IPS-NIHi11 (cell line): ENCODE measurements at regions not wholly inside any gene's neighbourhood (a gene's known extent, or its start where the extent isn't known, plus 50 kb on each side); places are given as distances from the start of the nearest gene placed in this dataset.
"Not testable (repeated sequence)": the region's sequence is repeated elsewhere in the genome, so short reads cannot be mapped to it uniquely, and the experiment has no call there.

Experiments
- DNase-seq: peaks from one replicate; pipeline ENCODE4 v3.0.0; 2012; ENCODE audit warnings: mixed read lengths, low spot score

DNA sequence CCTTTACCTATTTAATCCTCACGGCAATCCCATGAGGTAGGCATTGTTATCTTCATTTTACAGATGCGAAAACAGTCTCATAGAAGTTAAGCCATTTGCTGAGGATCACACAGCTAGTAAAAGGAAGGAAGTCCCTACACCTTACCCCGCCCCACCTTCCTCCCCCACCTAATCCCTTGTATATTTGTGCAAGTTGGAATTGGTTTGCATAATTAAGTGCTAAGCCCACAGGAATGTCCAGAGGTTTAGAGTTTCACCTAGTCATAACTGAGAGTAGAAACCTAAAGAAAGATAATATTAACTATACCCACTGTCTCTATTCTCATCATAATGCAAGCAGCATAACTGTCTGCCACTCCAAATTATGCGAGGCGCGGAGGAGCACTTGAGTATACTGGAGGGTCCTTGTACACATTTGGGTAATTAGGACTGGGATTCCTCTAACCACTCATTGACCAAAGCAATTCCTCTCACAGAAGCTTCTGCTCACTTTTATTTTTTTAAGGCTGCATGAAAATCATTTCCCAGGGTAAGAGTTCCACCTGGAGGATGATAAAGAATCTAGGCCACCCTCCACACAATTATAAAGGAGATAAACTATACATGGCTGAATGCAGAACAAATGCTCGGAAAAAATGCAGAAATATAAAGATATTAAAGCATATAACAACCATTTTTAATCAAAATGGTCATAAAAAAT is 199.9 kb downstream of the FAM181B start:
- DNase-seq: no peak

DNA sequence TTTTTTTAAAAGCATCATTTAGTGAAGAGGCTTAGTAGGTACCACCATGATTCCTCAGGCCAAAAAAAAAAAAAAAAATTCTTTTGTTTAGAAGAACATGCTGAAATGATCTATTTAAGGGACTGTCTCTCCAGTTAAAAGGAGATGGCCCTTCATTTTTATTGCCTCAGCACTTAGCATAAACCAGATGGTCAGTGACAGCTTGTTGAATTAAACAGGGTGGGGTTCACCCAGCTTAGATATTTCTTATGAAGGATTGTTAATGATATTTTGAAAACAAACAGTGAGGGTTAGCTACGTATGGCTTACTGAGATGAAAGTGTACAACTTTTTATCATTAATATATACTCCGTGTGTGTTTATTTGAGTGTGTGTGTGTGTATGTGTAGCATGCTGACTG is 203.7 kb downstream of the FAM181B start:
- DNase-seq: no peak

DNA sequence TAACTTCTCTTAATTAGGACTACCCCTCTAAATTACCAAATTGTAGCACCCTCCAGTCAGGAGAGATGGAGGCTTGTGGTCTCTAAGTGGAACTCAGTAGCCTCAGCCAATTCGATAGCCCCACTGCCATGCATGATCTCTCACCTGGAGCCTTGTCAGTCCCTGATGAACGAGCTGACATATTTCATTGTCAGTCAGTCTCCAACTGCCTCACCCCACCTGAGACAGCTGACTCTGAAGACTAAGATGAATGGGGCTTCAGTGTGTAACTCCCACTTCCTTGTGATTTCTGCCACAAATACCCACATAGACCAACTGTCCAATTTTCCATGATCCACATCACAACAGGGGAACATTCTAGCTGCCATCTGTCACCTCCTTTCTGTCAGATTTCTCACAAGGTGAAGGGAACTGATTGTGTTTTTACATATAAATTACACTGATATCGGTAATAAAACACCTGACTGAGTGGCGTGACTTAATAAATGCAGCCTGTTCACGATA is 206.5 kb downstream of the FAM181B start:
- DNase-seq: no peak

DNA sequence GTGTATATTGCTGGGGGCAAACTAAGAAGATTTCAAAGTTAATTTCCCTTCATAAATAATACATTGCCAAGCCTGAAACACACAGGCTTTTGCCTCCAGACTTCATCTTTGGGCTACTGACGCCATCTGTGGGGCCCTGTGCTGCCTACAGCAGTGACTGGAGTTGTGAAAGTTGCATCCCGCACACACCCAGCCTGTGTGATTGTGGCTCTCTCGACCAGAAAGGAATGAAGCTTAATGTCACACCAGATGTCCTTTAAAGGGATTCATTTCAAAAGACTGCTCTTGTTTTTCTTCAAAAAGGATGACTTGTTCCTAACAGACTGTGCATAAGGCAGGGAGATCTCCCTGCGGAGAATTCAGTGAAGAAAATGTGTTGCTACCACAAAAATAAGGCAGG is 210.5 kb downstream of the FAM181B start:
- DNase-seq: peak; percentile 14

DNA sequence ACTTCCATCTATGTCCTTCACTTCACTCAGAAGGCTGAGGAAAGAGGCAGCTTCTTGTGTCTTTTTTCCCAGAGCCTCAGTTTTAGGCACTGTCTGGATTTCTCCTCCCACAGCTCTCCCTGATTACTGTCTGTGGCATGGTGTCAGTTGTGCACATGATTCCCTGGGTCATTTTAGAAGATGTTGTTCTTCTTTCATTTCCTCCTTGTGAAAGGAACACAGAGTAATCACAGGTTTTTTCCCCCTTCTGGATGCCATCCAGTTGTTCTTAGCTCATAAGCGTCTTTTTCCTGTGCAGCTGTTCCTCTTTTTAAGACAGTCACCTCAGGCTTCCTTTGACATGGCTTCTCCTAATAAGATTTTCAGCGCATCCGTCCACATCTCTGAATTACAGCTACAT is 212.2 kb downstream of the FAM181B start:
- DNase-seq: no peak

DNA sequence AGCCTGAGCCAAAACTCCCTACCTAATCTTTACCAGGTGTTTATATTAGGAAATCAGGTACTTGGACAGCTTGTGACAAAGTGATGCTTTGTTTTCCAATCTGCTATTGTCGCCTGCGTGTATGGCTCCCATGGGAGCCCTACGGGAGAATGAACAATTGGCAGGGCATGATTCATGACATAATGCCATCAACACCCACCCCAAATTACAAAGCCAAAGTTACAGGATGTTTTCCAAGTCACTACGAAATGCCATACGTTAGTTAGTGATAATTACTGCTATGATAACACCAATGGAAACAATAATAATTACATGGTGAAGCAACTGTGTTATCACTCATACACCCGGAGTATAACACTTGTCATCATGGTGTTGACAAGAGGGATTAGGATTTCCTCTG is 226.4 kb downstream of the FAM181B start:
- DNase-seq: no peak

DNA sequence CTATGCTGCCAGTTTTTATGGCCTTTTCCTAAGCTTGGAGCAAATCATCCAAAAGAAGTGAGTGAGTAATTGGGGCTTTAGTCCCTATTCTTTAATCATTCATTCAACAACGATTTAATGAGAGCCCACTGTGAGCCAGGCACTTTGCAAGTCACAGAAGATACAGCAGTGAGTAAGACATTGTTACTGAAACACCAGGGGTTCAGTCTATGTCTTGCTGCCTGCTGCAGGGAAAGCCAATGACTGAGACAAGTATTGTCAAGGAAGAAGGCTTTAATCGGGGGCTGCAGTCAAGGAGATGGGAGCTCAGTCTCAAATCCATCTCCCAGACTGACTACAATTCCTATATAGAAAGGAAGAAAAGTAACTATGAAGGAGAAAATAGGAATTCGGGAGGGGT is 228.3 kb downstream of the FAM181B start:
- DNase-seq: no peak

DNA sequence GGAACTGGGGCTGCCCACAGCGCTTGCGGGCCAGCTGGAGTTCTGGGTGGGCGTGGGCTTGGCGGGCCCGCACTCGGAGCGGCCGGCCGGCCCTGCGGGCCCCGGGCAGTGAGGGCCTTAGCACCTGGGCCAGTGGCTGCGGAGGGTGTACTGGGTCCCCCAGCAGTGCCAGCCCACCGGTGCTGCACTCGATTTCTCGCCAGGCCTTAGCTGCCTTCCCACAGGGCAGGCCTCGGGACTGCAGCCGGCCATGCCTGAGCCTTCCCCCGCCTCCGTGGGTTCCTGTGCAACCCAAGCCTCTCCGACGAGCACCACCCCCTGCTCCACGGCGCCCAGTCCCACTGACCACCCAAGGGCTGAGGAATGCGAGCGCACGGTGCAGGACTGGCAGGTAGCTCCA is 232.5 kb downstream of the FAM181B start:
- not testable (repeated sequence) for DNase-seq

DNA sequence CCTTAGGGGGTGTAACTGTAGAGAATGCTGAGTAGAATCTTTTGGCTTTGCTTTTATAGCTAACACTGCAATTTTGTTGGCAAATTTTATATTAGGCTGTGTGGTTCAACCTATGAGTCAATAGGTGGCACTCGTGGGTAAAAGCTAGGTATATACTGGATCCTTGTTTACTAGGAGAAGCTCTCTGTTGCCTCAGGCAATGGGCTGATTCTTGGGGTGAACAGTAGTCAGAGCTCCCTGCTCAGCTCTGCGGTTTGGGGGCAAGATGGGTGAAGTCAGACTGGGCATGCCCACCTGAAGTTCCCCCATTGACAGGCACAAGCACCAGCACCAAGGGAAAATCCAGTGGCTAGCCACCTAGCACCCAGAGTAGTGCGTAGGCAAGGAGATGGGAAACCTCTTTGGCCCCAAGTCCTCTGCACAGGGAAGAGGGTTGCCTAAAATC is 238.7 kb downstream of the FAM181B start:
- DNase-seq: peak; percentile 43

DNA sequence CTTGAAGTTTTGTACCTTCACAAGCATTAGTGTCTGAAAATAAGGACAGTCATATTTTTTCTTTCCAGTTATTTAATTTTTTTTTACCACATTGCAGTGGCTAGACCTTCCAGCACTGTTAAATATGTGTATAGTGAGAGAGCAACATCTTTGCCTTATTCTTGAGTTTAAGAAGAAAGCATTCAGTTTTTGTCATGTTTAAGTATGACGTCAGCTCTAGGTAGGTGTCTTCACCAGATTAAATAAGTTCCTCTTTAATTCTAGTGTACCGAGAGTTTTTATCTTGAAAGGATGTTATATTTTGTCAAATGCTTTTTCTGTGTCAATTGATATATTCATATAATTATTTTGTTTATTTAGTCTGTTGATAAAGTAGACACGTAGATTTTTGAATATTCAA is 258.8 kb downstream of the FAM181B start:
- DNase-seq: no peak

DNA sequence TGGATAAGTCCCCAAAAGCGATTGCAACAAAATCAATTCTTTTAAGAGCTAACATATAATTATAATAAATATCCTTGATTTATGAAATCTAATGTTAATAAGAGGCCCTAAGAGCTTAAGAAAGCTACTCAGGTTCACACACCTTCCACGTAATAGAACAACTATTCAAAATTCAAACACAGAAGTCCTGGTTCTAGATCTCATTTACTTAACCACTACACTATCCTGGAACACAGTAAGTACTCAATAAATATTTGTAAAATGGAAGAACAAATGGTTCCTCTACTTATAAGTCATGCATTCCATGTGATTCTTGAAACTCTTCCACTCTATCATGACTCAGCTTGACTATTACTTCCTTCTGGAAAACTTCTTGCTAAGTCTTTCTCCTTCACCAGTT is 268.2 kb downstream of the FAM181B start:
- no peak for DNase-seq

DNA sequence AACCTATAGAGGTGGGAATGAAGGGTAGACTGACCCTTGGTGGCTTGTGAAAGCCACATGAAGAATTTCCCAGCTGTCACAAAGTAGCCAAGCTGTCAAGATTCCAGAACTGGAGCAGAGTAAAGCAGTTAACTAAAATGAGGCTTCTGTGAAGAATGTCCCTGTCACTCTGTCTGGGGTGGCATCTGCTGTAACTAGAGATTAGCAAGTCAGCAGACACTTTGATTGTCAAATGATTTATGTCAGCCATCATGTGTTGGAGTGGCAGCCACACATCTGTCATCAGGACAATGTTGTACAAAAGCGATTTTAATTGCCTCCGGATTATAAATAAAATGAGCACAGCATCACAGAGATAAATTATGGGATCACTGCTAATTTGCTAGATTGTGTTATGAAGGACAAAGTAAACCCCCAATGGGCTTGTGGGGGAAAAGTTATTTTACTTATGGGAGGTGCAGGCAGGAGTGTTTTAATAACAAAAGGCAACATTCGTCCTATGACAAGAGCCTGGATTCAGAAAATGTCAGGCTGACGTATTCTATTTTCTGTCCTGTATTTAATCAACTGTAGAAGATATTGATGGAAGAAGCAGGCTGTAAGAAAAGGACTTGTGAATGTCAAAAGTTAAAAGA is 270.9 kb downstream of the FAM181B start:
- DNase-seq: no peak

DNA sequence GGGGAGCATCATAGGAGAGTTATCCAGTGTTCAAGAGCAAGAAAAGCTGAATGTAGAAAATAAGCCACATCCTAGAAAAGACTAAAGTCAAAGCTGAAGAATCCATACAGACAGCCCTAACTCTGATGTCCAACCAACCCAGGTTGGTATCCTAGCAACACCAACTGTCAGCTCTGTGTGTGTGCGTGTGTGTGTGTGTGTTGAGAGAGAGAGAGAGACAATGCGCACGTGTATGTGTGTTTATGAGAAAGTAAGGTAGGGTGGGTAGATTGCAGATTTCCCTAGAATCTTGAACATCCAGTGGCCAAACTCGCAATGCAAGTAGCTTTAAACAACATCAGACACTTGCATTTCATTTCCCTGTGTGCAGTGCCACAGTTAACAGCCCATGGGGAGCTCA is 274.9 kb downstream of the FAM181B start:
- DNase-seq: no peak

DNA sequence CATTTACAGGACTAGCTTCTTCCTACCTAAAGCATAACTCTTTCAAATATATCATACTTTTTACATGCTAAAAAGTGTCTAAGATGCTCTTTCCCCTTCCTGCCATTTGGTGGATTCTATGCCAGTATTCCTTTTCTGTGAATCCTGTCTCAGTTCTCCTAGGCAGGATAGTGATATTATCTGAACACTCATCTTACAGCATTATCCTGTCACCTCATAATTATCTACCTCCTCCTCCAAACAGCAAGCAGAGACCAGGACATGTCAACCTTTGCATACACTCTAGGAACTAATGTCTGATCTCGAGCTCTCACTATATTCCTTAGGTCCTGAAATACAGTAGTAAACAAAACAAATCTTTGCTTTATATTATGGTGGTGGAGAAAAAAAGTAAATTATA is 275.5 kb downstream of the FAM181B start:
- no peak for DNase-seq

DNA sequence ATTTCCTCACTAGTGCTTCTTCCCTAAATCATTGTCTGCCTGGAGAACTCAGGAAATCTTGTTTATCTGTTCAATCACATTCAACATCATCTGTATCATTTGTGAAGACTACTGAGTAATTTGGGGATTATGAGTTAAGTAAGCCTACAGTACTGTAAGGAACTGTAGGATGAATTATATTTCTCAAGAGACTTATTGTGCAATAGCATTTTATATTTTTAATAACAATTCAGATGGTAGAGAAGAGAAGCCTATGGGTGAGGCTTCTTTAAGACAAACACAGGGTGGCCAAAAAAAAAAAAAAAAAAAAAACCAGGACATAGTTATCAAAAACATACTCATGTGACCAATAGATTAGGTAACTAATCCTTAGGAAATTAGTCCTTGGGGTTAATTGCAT is 282.7 kb downstream of the FAM181B start:
- DNase-seq: no peak

DNA sequence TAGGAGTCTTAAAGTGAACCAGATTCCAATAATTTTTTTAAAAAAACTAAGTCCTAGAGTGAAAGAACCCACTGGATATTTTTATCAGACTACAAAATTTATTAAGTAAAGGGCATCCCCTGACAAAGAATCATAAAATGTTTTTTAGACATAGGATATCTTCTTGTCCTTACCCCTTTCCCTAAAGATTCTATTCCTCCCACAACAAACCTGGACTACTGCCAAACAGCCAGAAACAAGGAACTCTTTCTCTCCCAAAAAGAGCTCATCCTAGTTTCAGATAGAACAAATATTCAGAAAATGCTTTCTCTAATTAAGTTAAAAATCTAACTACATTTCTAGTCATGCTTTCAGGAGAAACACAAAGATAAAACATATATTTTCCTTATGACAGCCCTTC is 327.1 kb downstream of the FAM181B start:
- no peak for DNase-seq

DNA sequence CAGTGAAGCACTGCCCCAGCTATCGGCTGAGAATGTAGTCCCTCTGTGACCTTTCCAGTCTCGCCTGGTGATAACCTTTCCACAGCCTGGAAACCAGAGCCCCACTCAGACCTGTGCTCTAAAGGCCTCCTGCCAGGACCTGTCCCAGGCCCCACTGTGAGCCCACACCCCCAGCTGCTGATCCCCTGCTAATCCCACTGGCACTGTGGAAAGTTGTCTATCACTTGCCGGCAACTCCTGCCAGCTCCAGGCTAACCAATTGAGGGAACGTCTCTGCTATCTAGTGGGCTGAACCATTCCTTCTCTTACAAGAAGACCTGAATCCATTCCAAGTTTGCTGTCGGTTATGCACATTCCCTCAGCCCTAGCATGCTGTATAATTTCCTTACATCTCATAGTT is 328.2 kb downstream of the FAM181B start:
- no peak for DNase-seq

DNA sequence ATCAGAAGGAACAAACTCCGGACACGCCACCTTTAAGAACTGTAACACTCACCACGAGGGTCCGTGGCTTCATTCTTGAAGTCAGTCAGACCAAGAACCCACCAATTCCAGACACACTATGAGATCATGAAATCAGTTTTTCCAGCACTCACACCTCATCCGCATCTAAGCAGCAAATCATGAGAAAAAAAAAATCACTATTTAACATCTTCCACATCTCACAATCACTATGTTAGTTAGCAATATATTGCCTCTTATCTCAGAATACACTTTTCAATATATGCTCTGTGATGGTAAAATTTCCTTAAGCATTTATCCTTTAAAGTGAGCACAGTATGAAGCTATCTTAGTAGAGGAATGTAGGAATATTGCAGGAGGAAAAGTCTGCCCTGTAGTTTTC is 328.7 kb downstream of the FAM181B start:
- DNase-seq: no peak

DNA sequence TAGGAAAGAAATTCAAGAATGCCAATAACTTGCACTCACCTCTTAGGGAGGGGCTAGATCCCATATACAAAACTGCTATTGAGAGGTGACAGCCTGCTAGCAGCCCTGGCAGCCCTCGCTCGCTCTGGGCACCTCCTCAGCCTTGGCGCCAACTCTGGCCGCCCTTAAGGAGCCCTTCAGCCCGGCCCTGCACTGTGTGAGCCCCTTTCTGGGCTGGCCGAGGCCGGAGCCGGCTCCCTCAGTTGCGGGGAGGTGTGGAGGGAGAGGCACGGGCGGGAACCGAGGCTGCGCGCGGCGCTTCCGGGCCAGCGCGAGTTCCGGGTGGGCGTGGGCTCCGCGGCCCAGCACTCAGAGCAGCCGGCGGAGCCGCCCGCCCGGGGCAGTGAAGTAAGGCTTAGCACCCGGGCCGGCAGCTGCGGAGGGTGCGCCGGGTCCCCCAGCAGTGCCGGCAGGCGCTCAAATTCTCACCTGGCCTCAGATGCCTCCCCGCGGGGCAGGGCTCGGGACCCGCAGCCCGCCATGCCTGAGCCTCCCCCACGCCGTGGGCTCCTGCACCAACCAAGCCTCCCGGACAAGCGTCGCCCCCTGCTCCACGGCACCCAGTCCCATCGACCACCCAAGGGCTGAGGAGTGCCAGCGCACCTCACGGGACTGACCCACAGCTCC is 329.9 kb downstream of the FAM181B start:
- DNase-seq: no peak

DNA sequence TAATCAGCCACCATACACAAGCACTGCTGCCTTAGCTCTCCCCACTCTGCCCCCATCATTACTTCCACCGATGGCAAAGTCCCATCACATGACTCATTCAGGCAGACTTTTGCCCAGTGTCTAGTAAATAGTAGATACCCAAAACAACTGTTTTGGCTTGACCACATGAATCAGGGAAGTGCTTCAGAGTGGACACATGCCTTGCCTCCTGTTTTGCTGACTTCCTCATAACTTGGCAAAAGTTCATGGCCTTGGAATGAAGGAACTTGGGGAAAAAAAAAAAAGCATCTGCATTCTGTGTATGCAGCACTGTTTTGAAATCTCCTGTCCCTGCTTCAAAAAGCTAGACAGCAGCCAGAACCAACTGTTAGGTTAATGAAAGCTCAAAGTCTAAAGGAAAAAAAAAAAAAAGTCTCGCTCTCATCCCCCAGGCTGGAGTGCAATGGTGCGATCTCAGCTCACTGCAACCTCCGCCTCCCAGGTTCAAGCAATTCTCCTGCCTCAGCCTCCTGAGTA is 335.3 kb downstream of the FAM181B start:
- no peak for DNase-seq

DNA sequence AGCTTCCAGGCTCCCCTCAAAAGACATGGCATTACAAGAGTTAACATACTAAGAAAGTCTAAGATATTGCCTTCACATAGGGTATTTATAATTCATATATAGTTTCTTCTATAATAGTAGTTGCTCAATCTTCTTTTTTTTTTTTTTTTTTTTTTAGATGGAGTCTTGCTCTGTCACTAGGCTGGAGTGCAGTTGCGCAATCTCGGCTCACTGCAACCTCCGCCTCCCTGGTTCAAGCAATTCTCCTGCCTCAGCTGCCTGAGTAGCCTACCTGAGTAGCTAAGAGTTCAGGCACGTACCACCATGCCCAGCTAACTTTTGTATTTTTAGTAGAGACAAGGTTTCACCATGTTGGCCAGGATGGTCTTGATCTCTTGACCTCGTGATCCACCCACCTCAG is 337.0 kb downstream of the FAM181B start:
- DNase-seq: not testable (repeated sequence)

DNA sequence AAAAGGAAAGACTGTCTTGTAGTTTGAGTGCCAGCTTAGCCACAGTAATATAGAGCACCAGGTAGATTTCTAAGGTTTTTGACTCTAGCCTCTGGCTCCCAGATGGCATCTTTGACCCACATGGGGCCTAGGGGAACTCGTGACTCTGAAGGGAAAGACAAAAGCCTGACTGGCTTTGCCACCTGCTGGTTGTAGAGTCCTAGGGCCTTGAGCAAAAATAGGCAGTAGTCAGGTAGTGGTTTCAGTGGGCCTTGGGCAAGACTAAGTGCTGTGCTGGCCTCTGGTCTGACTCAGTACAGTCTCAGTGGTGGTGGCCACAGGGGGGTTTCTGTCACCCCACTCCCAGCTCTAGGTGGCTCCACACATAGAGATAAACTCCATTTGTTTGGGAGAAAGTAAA is 349.4 kb downstream of the FAM181B start:
- DNase-seq: no peak
